Adrenal gland (tissue), 9 donors: ENCODE measurements at regions not wholly inside any gene's neighbourhood (a gene's known extent, or its start where the extent isn't known, plus 50 kb on each side); places are given as distances from the start of the nearest gene placed in this dataset.

ENCODE experiments used
- DNase-seq, 7 donors: peaks; one replicate each; pipeline ENCODE4 v3.0.0-alpha.2; 2019 to 2020
- H3K27ac ChIP-seq, 5 donors: fragments of 200-600 bp; sonication (generic) in 4 of 5; 1 replicate in 3 of 5; 2 replicates in 2 of 5; pipeline versions ENCODE4 v1.5.1 to v1.8.0; 2016 to 2020; ENCODE audit warnings: mild to moderate bottlenecking in 1 of 5
- H3K27me3 ChIP-seq: fragments of 200-600 bp; 2 replicates; pipeline ENCODE4 v1.8.0; 2021
- H3K36me3 ChIP-seq, 2 donors: fragments of 200-600 bp; replicated peaks in 1 of 2; 1 replicate in 1 of 2; 2 replicates in 1 of 2; pipeline versions ENCODE4 v1.5.1 to v1.8.0; 2018 to 2022
- H3K4me1 ChIP-seq, 2 donors: fragments of 200-600 bp; replicated peaks in 1 of 2; 1 replicate in 1 of 2; 2 replicates in 1 of 2; pipeline versions ENCODE4 v1.5.1 to v1.8.0; 2018 to 2021
- H3K4me3 ChIP-seq, 4 donors: fragments of 200-600 bp; sonication (generic) in 3 of 4; one replicate each; pipeline ENCODE4 v1.5.1; 2016 to 2018
- H3K9me3 ChIP-seq, 3 donors: fragments of 200-600 bp; sonication (generic) in 1 of 3; replicated peaks in 1 of 3; 1 replicate in 2 of 3; 2 replicates in 1 of 3; pipeline versions ENCODE4 v1.5.1 to v1.8.0; 2016 to 2021
- POLR2A ChIP-seq, 2 donors: fragments of 450-650 bp; IDR thresholded peaks; one replicate each; pipeline ENCODE4 v1.6.1; 2017; ENCODE audit warnings: antibody characterized with exemption in 2 of 2, mild to moderate bottlenecking in 2 of 2, moderate library complexity in 1 of 2
- WGBS, 4 donors: extraction: QIAGEN DNeasy Blood & Tissue Kit in 2 of 4; methylation state at CpG; one replicate each; pipeline versions ENCODE4 v1.1.5 to v1.1.7; 2013 to 2017; 5-methylcytosine and 5-hydroxymethylcytosine counted together
- intact Hi-C, 2 donors: fragments of 100-400 bp; cut with DNase I; formaldehyde crosslinking; loops; one replicate each; pipeline versions ENCODE4 v1.14.1 to v1.15.0; 2022 to 2023
- TF ChIP-seq, protein P1 (sequence below), 6 experiments: fragments of 450-650 bp in 4 of 6; fragments of 200-600 bp in 2 of 6; sonication (generic) in 1 of 6; IDR thresholded peaks; 1 replicate in 5 of 6; 2 replicates in 1 of 6; pipeline versions ENCODE4 v1.5.1 to v1.8.0; 2016 to 2021; ENCODE audit warnings: antibody characterized with exemption in 6 of 6, mild to moderate bottlenecking in 2 of 6, moderate library complexity in 1 of 6
- donor health status: healthy with polysubstance abuse.
- donor health status: Bipolar disorder and iron deficiency.
- donor health status: DM: yes; HTN: yes; CAD: no.
- donor health status: DM: no; HTN: no; CAD: no.
- donor health status: DM: no; HTN: no; CAD: no.

DNA sequence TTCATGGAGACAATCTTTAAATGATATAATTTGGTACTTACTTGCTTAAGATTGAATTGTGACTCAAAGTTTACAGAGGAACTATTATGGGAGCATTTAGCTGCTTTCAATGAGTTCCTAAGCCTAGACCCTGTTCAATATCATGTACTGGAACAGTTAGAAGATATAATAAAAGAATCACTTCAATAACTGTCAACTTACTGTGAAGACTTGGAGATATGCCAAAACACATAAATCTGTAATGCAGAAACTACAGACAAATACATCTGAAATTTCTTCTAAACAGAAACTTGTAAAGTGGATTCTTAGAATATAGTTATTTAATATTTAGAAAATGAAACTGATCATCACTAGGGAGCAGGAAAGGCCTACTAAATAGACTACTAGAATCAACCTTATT, 259.3 kb downstream of the HLX start:
- Histone ChIP-seq H3K36me3 (no peaks in the 10 kb centered on the region), H3K4me1 (no peaks in the 10 kb centered on the region), H3K9me3 (no peaks in the 10 kb centered on the region), H3K27me3 (no peaks in the 10 kb centered on the region), H3K4me3 (no peak overlapping the region), H3K27ac (no peak overlapping the region)
- no peak for DNase-seq
- TF ChIP-seq POLR2A (IDR thresholded peaks at IDR 0.05): no peak
- intact Hi-C loops: no loop called here

DNA sequence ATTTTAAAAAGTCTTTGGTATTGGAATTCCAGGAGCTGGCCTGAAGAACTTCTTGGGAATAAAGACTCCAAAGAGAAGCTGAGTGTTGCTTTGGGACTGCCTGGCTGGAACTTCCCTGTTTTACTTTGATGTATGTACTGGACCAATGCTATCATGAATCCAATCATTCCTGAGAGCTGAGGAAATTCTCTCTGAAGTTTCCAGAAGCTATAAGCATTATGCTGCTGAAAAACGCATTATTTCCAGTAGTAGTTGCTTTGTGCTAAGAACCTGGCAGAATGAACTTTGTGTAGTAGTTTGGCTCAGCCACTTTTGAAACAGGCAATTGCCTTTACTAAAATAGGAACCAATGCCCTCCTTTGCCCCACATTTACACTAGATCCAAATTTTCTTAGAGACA, 260.7 kb downstream of the HLX start:
- Histone ChIP-seq H3K36me3 (no peaks in the 10 kb centered on the region), H3K9me3 (no peaks in the 10 kb centered on the region), H3K27me3 (no peaks in the 10 kb centered on the region), H3K27ac (no peak overlapping the region), H3K4me1 (no peaks in the 10 kb centered on the region), H3K4me3 (no peak overlapping the region)
- intact Hi-C loops: no loop called here
- WGBS, 4 donors: 50 to 75% (median 60%) methylated on average over 1 of the region's 1 CpG
- TF ChIP-seq, protein P1, sequence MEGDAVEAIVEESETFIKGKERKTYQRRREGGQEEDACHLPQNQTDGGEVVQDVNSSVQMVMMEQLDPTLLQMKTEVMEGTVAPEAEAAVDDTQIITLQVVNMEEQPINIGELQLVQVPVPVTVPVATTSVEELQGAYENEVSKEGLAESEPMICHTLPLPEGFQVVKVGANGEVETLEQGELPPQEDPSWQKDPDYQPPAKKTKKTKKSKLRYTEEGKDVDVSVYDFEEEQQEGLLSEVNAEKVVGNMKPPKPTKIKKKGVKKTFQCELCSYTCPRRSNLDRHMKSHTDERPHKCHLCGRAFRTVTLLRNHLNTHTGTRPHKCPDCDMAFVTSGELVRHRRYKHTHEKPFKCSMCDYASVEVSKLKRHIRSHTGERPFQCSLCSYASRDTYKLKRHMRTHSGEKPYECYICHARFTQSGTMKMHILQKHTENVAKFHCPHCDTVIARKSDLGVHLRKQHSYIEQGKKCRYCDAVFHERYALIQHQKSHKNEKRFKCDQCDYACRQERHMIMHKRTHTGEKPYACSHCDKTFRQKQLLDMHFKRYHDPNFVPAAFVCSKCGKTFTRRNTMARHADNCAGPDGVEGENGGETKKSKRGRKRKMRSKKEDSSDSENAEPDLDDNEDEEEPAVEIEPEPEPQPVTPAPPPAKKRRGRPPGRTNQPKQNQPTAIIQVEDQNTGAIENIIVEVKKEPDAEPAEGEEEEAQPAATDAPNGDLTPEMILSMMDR (IDR thresholded peaks at IDR 0.05): no peak
- TF ChIP-seq POLR2A (IDR thresholded peaks at IDR 0.05): no peak
- no peak for DNase-seq

DNA sequence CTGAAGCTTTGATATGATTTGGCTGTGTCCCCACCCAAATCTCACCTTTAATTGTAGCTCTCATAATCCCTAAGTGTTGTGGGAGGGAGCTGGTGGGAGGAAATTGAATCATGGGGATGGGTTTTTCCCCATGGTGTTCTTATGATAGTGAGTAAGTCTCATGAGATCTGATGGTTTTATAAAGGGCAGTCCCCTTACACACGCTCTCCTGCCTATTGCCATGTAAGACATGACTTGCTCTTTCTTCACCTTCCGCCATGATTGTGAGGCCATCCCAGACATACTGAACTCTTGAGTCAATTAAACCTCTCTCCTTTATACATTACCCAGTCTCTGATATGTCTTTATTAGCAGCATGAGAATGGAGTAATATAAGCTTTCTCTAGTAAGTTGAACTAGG, 261.9 kb downstream of the HLX start:
- TF ChIP-seq, protein P1 (IDR thresholded peaks at IDR 0.05): no peak
- TF ChIP-seq POLR2A (IDR thresholded peaks at IDR 0.05): no peak
- 86 to 97% (median 94%) methylated on average over 2 of the region's 2 CpGs for WGBS, 4 donors

DNA sequence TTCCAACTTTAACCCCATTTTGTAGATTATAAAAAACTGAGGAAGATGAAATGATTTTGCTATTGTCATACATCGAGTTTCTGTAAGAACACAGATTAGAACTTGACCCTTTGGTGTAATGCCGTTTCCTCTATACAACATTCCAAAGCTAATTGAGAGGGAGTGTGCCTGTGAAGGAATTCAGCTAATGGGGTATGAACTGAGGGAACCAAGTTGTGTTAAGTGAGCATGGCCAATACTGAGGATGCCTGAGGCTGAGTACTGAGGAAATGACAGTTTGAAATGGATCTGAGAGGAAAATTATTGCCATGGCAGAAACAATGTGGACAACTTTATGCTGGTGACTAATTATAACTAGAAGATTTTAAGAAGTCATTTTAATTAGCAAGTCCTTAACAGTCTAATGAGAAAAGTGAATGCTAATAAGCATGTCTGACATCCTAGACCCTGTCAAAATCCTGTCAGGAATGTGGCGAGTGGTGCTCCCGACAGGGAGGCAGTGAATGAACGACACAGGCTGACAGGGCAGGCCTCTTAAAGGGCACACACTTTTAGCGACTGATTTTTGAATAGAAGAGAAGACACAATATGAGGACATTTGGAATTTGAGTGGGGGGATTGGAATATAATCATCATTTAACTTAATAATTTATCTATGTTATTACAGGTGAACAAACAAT, 262.5 kb downstream of the HLX start:
- H3K36me3 ChIP-seq: no peaks in the 10 kb centered on the region
- TF ChIP-seq POLR2A (IDR thresholded peaks at IDR 0.05): no peak
- TF ChIP-seq, protein P1 (IDR thresholded peaks at IDR 0.05): no peak
- H3K27me3 ChIP-seq: no peaks in the 10 kb centered on the region
- intact Hi-C loops: no loop called here
- no peak overlapping the region for H3K27ac ChIP-seq
- WGBS, 4 donors: 62 to 80% (median 64%) methylated on average over 6 of the region's 6 CpGs
- no peaks in the 10 kb centered on the region for H3K4me1 ChIP-seq
- DNase-seq: no peak
- no peak overlapping the region for H3K4me3 ChIP-seq
- no peaks in the 10 kb centered on the region for H3K9me3 ChIP-seq

More for the DNA sequence above, 261.9 kb downstream of the HLX start:
- no peak for DNase-seq
- Histone ChIP-seq H3K27me3 (no peaks in the 10 kb centered on the region), H3K36me3 (no peaks in the 10 kb centered on the region), H3K4me3 (no peak overlapping the region), H3K27ac (no peak overlapping the region), H3K4me1 (no peaks in the 10 kb centered on the region), H3K9me3 (no peaks in the 10 kb centered on the region)
- intact Hi-C loops: no loop called here

DNA sequence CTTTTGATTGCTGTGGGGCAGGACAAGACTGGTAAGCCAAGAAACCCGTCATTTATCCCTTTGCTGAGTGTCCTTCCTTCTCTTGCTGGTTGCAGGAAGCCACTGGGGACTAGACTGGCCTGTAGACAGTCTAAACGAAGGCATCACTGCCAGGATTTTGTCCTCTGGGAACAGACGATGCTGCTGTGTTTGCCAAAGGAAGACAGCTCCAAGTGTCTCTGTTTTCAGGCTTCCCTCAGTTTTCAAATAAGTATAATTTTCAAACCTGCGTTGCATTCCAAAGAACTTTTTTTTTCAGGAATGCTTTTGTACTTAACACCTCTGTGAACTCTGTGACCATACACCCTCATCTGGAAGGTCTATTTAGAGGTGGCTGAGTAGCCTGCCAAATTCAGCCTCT, 269.4 kb downstream of the HLX start:
- no peaks in the 10 kb centered on the region for H3K27me3 ChIP-seq
- H3K4me1 ChIP-seq: no peaks in the 10 kb centered on the region
- H3K36me3 ChIP-seq: no peaks in the 10 kb centered on the region
- no peaks in the 10 kb centered on the region for H3K9me3 ChIP-seq
- no peak for DNase-seq
- TF ChIP-seq, protein P1 (IDR thresholded peaks at IDR 0.05): no peak
- TF ChIP-seq POLR2A (IDR thresholded peaks at IDR 0.05): no peak
- no peak overlapping the region for H3K27ac ChIP-seq
- no peak overlapping the region for H3K4me3 ChIP-seq
- intact Hi-C loops: no loop called here
- 43 to 70% (median 53%) methylated on average over 4 of the region's 4 CpGs for WGBS, 4 donors
